Cardiac septum (tissue), 1 donor: ENCODE measurements at regions not wholly inside any gene's neighbourhood (a gene's known extent, or its start where the extent isn't known, plus 50 kb on each side); places are given as distances from the start of the nearest gene placed in this dataset.
"Not testable (repeated sequence)": the region's sequence is repeated elsewhere in the genome, so short reads cannot be mapped to it uniquely, and the experiment has no call there.

ENCODE experiments used
- DNase-seq: peaks from one replicate; pipeline ENCODE4 v3.0.0-alpha.2; 2020; ENCODE audit warnings: low spot score
- intact Hi-C: fragments of 100-400 bp; cut with DNase I; formaldehyde crosslinking; loops from one replicate; pipeline ENCODE4 v1.14.0; 2022
- donor health status: DM: no; HTN: no; CAD: no.

- no peak for DNase-seq
- intact Hi-C loops, result no loop called here
Measured at GRCh38 chr5:4551034-4551433, 589.1 kb upstream of the ADAMTS16 start.

GRCh38 chr5:4553130-4553529 is 587.0 kb upstream of the ADAMTS16 start:
- intact Hi-C loops, result no loop called here

GRCh38 chr5:4553978-4554377 is 586.2 kb upstream of the ADAMTS16 start:
- DNase-seq, result no peak
- intact Hi-C loops, result no loop called here

More at GRCh38 chr5:4553130-4553529, 587.0 kb upstream of the ADAMTS16 start:
- DNase-seq, result no peak

- intact Hi-C loops, result no loop called here
- no peak for DNase-seq
Measured at GRCh38 chr5:4555725-4556285, 584.3 kb upstream of the ADAMTS16 start.

- intact Hi-C loops, result no loop called here
- no peak for DNase-seq
Measured at GRCh38 chr5:4561403-4561802, 578.7 kb upstream of the ADAMTS16 start.

- no peak for DNase-seq
- intact Hi-C loops, result no loop called here
Measured at GRCh38 chr5:4563400-4563799, 576.7 kb upstream of the ADAMTS16 start.

GRCh38 chr5:4570047-4570995 is 569.8 kb upstream of the ADAMTS16 start:
- intact Hi-C loops, result no loop called here
- no peak for DNase-seq

GRCh38 chr5:4571248-4571948 is 568.7 kb upstream of the ADAMTS16 start:
- intact Hi-C loops, result no loop called here
- no peak for DNase-seq

- DNase-seq, result no peak
- intact Hi-C loops, result no loop called here
Measured at GRCh38 chr5:4572311-4573100, 567.6 kb upstream of the ADAMTS16 start.

GRCh38 chr5:4575608-4576007 is 564.5 kb upstream of the ADAMTS16 start:
- intact Hi-C loops, result no loop called here
- DNase-seq, result no peak

- no peak for DNase-seq
- intact Hi-C loops, result no loop called here
Measured at GRCh38 chr5:4576161-4576748, 563.9 kb upstream of the ADAMTS16 start.

GRCh38 chr5:4576908-4577307 is 563.2 kb upstream of the ADAMTS16 start:
- DNase-seq, result no peak
- intact Hi-C loops, result no loop called here

GRCh38 chr5:4579679-4580078 is 560.5 kb upstream of the ADAMTS16 start:
- intact Hi-C loops, result no loop called here
- no peak for DNase-seq

- intact Hi-C loops, result no loop called here
- DNase-seq, result no peak
Measured at GRCh38 chr5:4580772-4581171, 559.4 kb upstream of the ADAMTS16 start.

GRCh38 chr5:4581289-4581688 is 558.8 kb upstream of the ADAMTS16 start:
- DNase-seq, result no peak
- intact Hi-C loops, result no loop called here

- intact Hi-C loops, result no loop called here
- no peak for DNase-seq
Measured at GRCh38 chr5:4584982-4585381, 555.1 kb upstream of the ADAMTS16 start.

GRCh38 chr5:4613440-4613839 is 526.7 kb upstream of the ADAMTS16 start:
- intact Hi-C loops, result no loop called here
- no peak for DNase-seq

- intact Hi-C loops, result no loop called here
- DNase-seq, result no peak
Measured at GRCh38 chr5:4614088-4614487, 526.0 kb upstream of the ADAMTS16 start.

- intact Hi-C loops, DNase-seq: not testable (repeated sequence)
Measured at GRCh38 chr5:4615369-4615768, 524.8 kb upstream of the ADAMTS16 start.
